A204.1 (cell line): ENCODE measurements at regions not wholly inside any gene's neighbourhood (a gene's known extent, or its start where the extent isn't known, plus 50 kb on each side); places are given as distances from the start of the nearest gene placed in this dataset.
A peak's percentile ranks its signal among the peaks of the same experiment; 100 is the strongest.
"Not testable (repeated sequence)": the region's sequence is repeated elsewhere in the genome, so short reads cannot be mapped to it uniquely, and the experiment has no call there.

ENCODE experiments used
- FAIRE-seq: peaks from 2 replicates; lab custom pipeline; 2012; peaks lifted over from hg19 to GRCh38; lab: Jason Lieb, UNC

- FAIRE-seq: no peak
Measured at GRCh38 chr4:126532527-126532926, 1100.2 kb upstream of the INTU start.

DNA sequence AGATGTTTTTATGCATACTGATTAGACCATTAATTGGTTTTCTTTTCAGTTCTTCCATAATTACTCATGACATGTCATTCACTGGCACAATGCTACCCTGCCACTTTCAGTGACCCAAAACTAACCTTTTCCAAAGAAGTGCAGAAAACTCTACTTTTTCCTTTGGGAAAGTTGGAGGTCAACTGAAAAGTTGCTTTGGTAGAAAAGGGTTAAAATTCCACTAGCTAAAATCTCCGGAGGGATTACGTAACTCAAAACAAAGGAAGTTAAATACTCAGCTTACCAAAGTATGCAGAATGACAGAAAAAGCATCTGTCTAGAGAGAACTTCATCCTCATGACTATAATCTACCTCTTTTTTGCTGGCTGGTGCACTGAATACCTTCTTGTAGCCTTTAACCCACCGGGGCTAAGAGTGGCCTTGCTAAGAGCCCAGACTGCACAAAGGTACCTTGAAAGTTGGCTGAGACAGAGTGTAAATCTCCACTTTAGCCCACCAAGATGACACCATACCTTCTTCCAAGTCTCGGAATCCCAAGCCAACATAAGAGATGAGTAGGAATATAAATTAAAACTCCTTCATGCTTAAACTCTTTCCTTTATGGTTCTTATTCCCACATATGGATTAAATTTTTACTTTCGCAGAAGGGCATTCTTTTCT, 1099.5 kb upstream of the INTU start:
- FAIRE-seq: no peak

DNA sequence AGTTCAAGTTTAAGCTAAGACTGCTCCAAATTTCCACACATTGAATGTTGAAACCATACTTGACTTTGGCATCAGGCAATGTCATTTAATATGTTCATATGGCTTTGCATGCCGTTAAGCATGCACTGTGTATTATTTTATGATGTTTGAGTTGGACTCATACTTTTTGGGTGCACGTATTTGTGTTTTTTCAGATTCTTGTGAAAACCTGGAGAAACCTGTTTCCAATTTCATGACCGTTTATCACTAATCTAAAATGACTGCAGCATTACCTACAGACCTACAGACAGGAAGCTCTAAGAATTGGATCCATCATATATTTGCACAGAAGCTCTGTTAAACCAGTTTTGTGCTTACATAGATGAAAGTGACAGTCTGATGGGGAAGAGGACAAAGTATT, 1093.0 kb upstream of the INTU start:
- no peak for FAIRE-seq

GRCh38 chr4:126541820-126542219, 1090.9 kb upstream of the INTU start:
- no peak for FAIRE-seq

DNA sequence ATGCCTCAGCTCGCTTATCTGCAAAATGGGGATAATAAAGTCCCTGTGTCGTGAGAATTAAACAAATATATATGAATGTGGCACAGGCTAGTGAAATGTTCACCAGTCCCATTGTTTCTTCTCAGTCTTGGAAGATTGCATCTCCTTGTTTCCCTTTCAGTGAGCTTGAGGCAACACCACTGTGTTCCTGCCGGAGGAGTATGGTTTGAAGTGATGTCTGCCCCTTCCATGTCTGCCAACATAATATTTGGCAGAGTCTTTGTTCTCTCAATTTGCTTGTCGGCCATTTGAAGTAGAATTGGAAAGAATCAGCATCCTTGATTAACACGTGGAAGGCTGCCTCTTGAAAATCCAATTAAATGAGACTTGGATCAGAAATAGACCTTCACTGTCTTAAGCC, 1088.5 kb upstream of the INTU start:
- FAIRE-seq: no peak

DNA sequence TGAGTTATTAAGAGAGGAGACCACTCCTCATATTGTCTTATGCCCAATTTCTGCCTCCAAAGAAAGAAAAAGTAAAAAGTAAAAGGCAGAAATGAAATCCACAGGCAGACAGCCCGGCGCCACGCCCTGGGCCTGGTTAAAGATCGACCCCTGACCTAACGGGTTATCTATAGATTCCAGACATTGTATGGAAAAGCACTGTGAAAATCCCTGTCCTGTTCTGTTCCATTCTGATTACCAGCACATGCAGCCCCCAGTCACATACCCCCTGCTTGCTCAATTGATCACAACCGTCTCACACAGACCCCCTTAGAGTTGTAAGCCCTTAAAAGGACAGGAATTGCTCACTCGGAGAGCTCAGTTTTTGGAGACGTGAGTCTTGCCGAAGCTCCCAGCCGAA, 1086.6 kb upstream of the INTU start:
- FAIRE-seq: not testable (repeated sequence)

GRCh38 chr4:126547352-126547751, 1085.4 kb upstream of the INTU start:
- no peak for FAIRE-seq

- FAIRE-seq: peak; percentile 65
Measured at GRCh38 chr4:126548890-126549289, 1083.9 kb upstream of the INTU start.

DNA sequence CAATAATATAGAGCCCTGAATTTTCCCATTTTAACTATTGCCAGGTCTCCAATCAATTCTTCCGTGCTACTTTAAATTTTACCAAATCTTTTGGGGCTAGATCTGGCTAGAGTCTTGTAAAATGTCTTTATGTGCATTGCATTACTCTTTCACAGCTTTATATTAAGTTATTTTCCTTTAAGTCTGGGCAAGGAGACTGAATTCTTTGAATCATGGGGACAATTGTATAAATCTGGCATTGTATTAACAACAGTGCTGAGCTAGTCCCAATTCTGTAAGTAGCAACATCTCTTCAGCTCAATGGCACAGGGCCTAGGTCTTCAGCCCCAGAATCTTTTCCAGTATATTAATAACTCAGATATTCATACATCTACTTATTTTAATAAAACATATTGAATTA, 1080.4 kb upstream of the INTU start:
- FAIRE-seq: no peak

- FAIRE-seq: no peak
Measured at GRCh38 chr4:126553248-126553647, 1079.5 kb upstream of the INTU start.

- FAIRE-seq: no peak
Measured at GRCh38 chr4:126558596-126558995, 1074.2 kb upstream of the INTU start.

GRCh38 chr4:126559961-126560360, 1072.8 kb upstream of the INTU start:
- FAIRE-seq: no peak

DNA sequence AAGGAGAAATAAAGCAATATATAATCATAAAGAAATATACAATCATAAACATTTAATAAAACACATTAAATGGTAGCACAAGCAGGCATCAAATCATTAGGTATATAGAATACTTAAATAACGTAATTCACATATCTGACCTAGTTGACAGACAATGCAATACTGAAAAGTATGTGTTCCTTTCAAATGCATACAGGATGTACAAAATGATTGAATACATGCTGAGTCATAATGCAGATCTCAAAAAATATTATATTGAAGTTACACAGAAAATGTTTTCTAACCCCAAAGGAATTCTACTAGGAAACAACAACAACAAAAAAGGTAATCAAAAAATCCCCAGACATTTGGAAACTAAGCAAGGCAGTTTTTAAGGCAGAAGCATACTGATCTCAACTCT, 1072.0 kb upstream of the INTU start:
- no peak for FAIRE-seq

- FAIRE-seq: no peak
Measured at GRCh38 chr4:126563389-126563788, 1069.4 kb upstream of the INTU start.

DNA sequence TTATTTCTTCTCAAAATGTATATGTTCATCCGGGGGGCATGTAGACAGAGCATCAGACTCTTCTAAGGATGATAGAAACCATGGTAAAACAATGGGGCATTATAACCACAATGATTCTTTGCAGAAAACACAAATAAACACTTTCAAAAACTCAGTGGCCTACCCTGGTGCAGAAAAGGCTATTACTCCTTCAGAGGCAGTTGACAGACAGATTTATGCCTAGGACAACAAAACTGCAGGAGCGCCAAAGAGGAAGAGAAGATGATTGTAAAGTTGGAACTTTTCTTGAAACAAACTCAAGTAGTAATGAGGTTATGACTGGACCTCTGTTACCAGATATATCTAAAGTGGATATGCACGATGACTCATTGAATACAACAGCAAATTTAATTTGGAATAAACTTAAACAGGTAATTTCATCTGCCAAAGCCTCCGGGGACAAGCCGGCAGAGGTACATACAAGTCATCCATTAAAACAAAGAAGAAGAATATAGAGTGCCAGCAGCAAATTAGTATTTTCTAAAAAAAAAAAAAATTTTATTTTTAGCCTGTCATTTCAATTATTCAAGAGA, 1068.4 kb upstream of the INTU start:
- no peak for FAIRE-seq

- FAIRE-seq: no peak
Measured at GRCh38 chr4:126568652-126569570, 1063.8 kb upstream of the INTU start.

- FAIRE-seq: no peak
Measured at GRCh38 chr4:126572264-126572663, 1060.5 kb upstream of the INTU start.

GRCh38 chr4:126582737-126583136, 1050.0 kb upstream of the INTU start:
- no peak for FAIRE-seq

DNA sequence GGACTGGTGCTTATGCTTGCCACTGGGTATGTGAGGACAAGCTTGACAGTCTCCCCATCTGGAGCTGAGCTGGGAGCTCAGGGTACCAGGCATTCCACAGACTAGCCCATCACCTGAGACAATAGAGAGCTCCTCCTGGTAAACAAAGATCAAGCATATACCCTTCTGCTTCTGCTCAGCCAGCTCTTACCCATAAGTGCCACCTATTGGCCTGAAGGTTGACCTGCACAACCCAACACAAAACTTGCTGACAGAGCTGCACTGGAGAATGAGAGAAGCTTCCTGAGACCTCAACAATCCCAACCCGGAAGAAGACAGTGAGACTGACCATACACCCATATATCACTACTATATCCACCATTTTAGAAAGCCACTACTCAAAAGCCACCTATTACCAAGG, 1049.2 kb upstream of the INTU start:
- FAIRE-seq: no peak

- no peak for FAIRE-seq
Measured at GRCh38 chr4:126591583-126591982, 1041.2 kb upstream of the INTU start.

GRCh38 chr4:126592088-126592487, 1040.7 kb upstream of the INTU start:
- FAIRE-seq: no peak

DNA sequence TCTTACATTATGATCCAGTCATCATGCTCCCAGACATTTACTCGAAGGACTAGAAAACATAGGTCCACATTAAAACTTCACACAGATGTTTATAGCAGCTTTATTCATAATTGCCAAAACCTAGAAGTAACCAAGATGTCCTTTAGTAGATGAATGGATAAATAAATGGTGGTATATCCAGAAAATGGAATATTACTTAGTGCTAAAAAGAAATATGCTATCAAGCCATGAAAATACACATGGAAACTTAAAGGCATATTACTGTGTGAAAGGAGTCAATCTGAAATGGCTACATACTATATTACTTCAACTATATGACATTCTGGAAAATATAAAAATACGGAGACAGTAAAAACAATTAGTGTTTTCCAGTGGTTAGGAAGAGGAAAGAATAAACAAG, 1039.1 kb upstream of the INTU start:
- FAIRE-seq: no peak

GRCh38 chr4:126595643-126596042, 1037.1 kb upstream of the INTU start:
- no peak for FAIRE-seq
